ENCODE measurements at regions not wholly inside any gene's neighbourhood (a gene's known extent, or its start where the extent isn't known, plus 50 kb on each side); places are given as distances from the start of the nearest gene placed in this dataset.

DNA sequence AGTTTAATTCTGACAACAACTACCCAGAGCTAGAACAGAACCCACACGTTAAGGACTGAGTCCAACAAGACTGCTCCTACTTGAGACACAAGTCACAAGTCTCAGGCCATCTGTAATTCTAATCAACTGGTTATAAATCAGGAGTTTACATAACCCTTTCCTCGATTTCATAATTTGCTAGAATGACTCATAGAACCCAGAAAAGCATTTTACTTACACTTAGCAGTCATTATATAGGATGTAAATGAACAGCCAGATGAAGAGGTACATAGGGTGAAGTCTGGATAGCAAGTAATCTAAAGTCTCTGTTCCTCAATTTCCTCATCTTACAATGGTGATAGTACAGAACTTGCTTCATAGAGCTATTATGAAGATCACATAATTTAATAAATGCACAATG, 1018.2 kb downstream of the DIPK2A start:
- Histone ChIP-seq H3K4me2 (ENCODE audit: low read length) (no peak overlapping the region), H3K4me3 (ENCODE audit: low read length) (no peak overlapping the region), H3K27ac (ENCODE audit: low read depth, low read length) (no peak overlapping the region), H3K27me3 (ENCODE audit: control insufficient read depth, low read length) (no peaks in the 10 kb centered on the region), H3K4me1 (ENCODE audit: control insufficient read depth, low read length) (no peaks in the 10 kb centered on the region), H4K20me1 (ENCODE audit: control insufficient read depth, insufficient read depth, low read depth, low read length) (no peaks in the 10 kb centered on the region), H3K9me3 (ENCODE audit: control insufficient read depth, insufficient read depth, low read length) (no peaks in the 10 kb centered on the region), H3K9me2 (replicated peaks; ENCODE audit: control insufficient read depth, low read length) (no peaks in the 10 kb centered on the region), H3K79me2 (ENCODE audit: control insufficient read depth, low read length) (no peaks in the 10 kb centered on the region), H3K36me3 (ENCODE audit: control insufficient read depth, low read length) (no peaks in the 10 kb centered on the region), H3F3A (ENCODE audit: control insufficient read depth, insufficient read depth) (no peaks in the 10 kb centered on the region)
- TF ChIP-seq EZH2phosphoT487 (IDR thresholded peaks at IDR 0.05; ENCODE audit: borderline replicate concordance, low read length), result no peak
- TF ChIP-seq, protein P1, sequence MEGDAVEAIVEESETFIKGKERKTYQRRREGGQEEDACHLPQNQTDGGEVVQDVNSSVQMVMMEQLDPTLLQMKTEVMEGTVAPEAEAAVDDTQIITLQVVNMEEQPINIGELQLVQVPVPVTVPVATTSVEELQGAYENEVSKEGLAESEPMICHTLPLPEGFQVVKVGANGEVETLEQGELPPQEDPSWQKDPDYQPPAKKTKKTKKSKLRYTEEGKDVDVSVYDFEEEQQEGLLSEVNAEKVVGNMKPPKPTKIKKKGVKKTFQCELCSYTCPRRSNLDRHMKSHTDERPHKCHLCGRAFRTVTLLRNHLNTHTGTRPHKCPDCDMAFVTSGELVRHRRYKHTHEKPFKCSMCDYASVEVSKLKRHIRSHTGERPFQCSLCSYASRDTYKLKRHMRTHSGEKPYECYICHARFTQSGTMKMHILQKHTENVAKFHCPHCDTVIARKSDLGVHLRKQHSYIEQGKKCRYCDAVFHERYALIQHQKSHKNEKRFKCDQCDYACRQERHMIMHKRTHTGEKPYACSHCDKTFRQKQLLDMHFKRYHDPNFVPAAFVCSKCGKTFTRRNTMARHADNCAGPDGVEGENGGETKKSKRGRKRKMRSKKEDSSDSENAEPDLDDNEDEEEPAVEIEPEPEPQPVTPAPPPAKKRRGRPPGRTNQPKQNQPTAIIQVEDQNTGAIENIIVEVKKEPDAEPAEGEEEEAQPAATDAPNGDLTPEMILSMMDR (IDR thresholded peaks at IDR 0.05; ENCODE audit: low read depth, low read length, poor library complexity, severe bottlenecking), result no peak

GRCh38 chr3:144995856-144996255, 1024.2 kb downstream of the DIPK2A start:
- Histone ChIP-seq H3K9me2 (replicated peaks; ENCODE audit: control insufficient read depth, low read length) (no peaks in the 10 kb centered on the region), H3F3A (ENCODE audit: control insufficient read depth, insufficient read depth) (no peaks in the 10 kb centered on the region), H3K9me3 (ENCODE audit: control insufficient read depth, insufficient read depth, low read length) (no peaks in the 10 kb centered on the region), H3K27ac (ENCODE audit: low read depth, low read length) (no peak overlapping the region), H3K4me3 (ENCODE audit: low read length) (no peak overlapping the region), H3K79me2 (ENCODE audit: control insufficient read depth, low read length) (no peaks in the 10 kb centered on the region), H3K27me3 (ENCODE audit: control insufficient read depth, low read length) (no peaks in the 10 kb centered on the region), H3K4me2 (ENCODE audit: low read length) (no peak overlapping the region), H3K4me1 (ENCODE audit: control insufficient read depth, low read length) (no peaks in the 10 kb centered on the region), H4K20me1 (ENCODE audit: control insufficient read depth, insufficient read depth, low read depth, low read length) (no peaks in the 10 kb centered on the region), H3K36me3 (ENCODE audit: control insufficient read depth, low read length) (no peaks in the 10 kb centered on the region)
- TF ChIP-seq, protein P1 (IDR thresholded peaks at IDR 0.05; ENCODE audit: low read depth, low read length, poor library complexity, severe bottlenecking), result no peak
- no peak for TF ChIP-seq EZH2phosphoT487 (IDR thresholded peaks at IDR 0.05; ENCODE audit: borderline replicate concordance, low read length)

DNA sequence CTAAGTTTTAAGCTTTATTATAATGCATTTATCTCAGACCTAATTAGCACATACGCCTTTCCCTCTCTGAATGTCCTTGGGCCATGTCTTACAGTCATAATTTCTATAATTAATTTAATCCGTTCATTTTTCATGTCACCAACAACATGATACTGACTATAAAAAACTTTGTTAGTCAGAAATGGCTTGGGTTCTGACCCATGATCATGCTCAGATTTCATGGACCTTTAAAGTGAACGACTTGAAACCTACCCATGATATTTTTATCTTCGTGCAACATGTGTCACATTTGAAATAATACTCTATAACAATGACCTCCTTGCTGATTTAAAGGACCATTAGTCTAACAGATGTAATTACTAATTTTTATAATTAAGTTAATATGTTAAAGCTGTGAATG, 1033.8 kb downstream of the DIPK2A start:
- Histone ChIP-seq H4K20me1 (ENCODE audit: control insufficient read depth, insufficient read depth, low read depth, low read length) (no peaks in the 10 kb centered on the region), H3K9me3 (ENCODE audit: control insufficient read depth, insufficient read depth, low read length) (no peaks in the 10 kb centered on the region; the same call in 1 of the 2 replicates), H3F3A (ENCODE audit: control insufficient read depth, insufficient read depth) (no peaks in the 10 kb centered on the region), H3K4me2 (ENCODE audit: low read length) (no peak overlapping the region), H3K4me1 (ENCODE audit: control insufficient read depth, low read length) (no peaks in the 10 kb centered on the region), H3K4me3 (ENCODE audit: low read length) (no peak overlapping the region), H3K9me2 (replicated peaks; ENCODE audit: control insufficient read depth, low read length) (no peaks in the 10 kb centered on the region), H3K27ac (ENCODE audit: low read depth, low read length) (no peak overlapping the region), H3K36me3 (ENCODE audit: control insufficient read depth, low read length) (no peaks in the 10 kb centered on the region), H3K79me2 (ENCODE audit: control insufficient read depth, low read length) (no peaks in the 10 kb centered on the region), H3K27me3 (ENCODE audit: control insufficient read depth, low read length) (no peaks in the 10 kb centered on the region)
- TF ChIP-seq, protein P1 (IDR thresholded peaks at IDR 0.05; ENCODE audit: low read depth, low read length, poor library complexity, severe bottlenecking), result no peak
- no peak for TF ChIP-seq EZH2phosphoT487 (IDR thresholded peaks at IDR 0.05; ENCODE audit: borderline replicate concordance, low read length)

- H3K9me3 ChIP-seq (ENCODE audit: control insufficient read depth, insufficient read depth, low read length), result no peaks in the 10 kb centered on the region; the same call in 1 of the 2 replicates
- no peak overlapping the region for H3K4me3 ChIP-seq (ENCODE audit: low read length)
- no peaks in the 10 kb centered on the region for H4K20me1 ChIP-seq (ENCODE audit: control insufficient read depth, insufficient read depth, low read depth, low read length)
- H3K79me2 ChIP-seq (ENCODE audit: control insufficient read depth, low read length), result no peaks in the 10 kb centered on the region
- no peak overlapping the region for H3K4me2 ChIP-seq (ENCODE audit: low read length)
- no peaks in the 10 kb centered on the region for H3K36me3 ChIP-seq (ENCODE audit: control insufficient read depth, low read length)
- no peaks in the 10 kb centered on the region for H3K9me2 ChIP-seq (replicated peaks; ENCODE audit: control insufficient read depth, low read length)
- no peak for TF ChIP-seq EZH2phosphoT487 (IDR thresholded peaks at IDR 0.05; ENCODE audit: borderline replicate concordance, low read length)
- TF ChIP-seq, protein P1 (IDR thresholded peaks at IDR 0.05; ENCODE audit: low read depth, low read length, poor library complexity, severe bottlenecking), result no peak
- H3K4me1 ChIP-seq (ENCODE audit: control insufficient read depth, low read length), result no peaks in the 10 kb centered on the region
- no peaks in the 10 kb centered on the region for H3F3A ChIP-seq (ENCODE audit: control insufficient read depth, insufficient read depth)
- no peaks in the 10 kb centered on the region for H3K27me3 ChIP-seq (ENCODE audit: control insufficient read depth, low read length)
- no peak overlapping the region for H3K27ac ChIP-seq (ENCODE audit: low read depth, low read length)
Observed at GRCh38 chr3:145006271-145006670, 1034.6 kb downstream of the DIPK2A start.

Data from DOHH2 (cell line).